ENCODE measurements at regions not wholly inside any gene's neighbourhood (a gene's known extent, or its start where the extent isn't known, plus 50 kb on each side); places are given as distances from the start of the nearest gene placed in this dataset.
A peak's percentile ranks its signal among the peaks of the same experiment; 100 is the strongest.
"Not testable (repeated sequence)": the region's sequence is repeated elsewhere in the genome, so short reads cannot be mapped to it uniquely, and the experiment has no call there.

GRCh38 chr15:26259581-26259980, 396.5 kb upstream of the ATP10A start:
- H3K27me3 ChIP-seq (ENCODE audit: control insufficient read depth, insufficient read depth, low read length): no peaks in the 10 kb centered on the region
- no peaks in the 10 kb centered on the region for H3K36me3 ChIP-seq (ENCODE audit: control insufficient read depth, low read depth, low read length)
- H3K4me1 ChIP-seq (ENCODE audit: control insufficient read depth, low read depth, low read length): no peaks in the 10 kb centered on the region
- no peak overlapping the region for H3K4me3 ChIP-seq (ENCODE audit: low read length)
- no peak overlapping the region for H3K9ac ChIP-seq (ENCODE audit: low read length)
- H3K27ac ChIP-seq (ENCODE audit: low read length): no peak overlapping the region
- no peaks in the 10 kb centered on the region for H3K9me3 ChIP-seq (ENCODE audit: control insufficient read depth, low read depth, low read length)

- not testable (repeated sequence) for H3K4me3 ChIP-seq (ENCODE audit: low read length); H3K27ac ChIP-seq (ENCODE audit: low read length)
Measured at GRCh38 chr15:26244782-26245181, 381.7 kb upstream of the ATP10A start.

DNA sequence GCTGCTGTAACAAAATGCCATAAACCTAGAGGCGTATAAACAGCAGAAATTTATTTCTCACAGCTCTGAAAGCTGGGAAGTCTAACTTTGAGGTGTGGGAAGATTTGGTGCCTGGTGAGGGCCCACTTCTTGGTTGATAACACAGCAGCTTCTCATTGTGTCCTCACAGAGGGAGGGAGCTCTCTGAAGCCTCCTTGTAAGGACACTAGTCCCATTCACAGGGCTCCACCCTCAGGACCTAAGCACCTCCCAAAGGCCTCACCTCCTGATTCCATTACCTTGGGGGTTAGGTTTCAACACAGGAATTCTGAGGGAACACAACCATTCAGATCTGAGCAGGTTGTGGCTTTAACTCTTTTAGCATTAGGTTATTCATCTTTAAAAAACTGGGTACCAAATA, 380.3 kb upstream of the ATP10A start:
- H3K9ac ChIP-seq (ENCODE audit: low read length): peak overlapping the region; percentile 68
- H3K4me3 ChIP-seq (ENCODE audit: low read length): no peak overlapping the region
- no peaks in the 10 kb centered on the region for H3K9me3 ChIP-seq (ENCODE audit: control insufficient read depth, low read depth, low read length)
- no peaks in the 10 kb centered on the region for H3K36me3 ChIP-seq (ENCODE audit: control insufficient read depth, low read depth, low read length)
- H3K27me3 ChIP-seq (ENCODE audit: control insufficient read depth, insufficient read depth, low read length): no peaks in the 10 kb centered on the region
- peak overlapping the region; percentile 86 for H3K27ac ChIP-seq (ENCODE audit: low read length)
- H3K4me1 ChIP-seq (ENCODE audit: control insufficient read depth, low read depth, low read length): peaks cover 17% of the 10 kb centered on the region

More at GRCh38 chr15:26244782-26245181, 381.7 kb upstream of the ATP10A start:
- H3K4me1 ChIP-seq (ENCODE audit: control insufficient read depth, low read depth, low read length): peaks cover 17% of the 10 kb centered on the region
- H3K9me3 ChIP-seq (ENCODE audit: control insufficient read depth, low read depth, low read length); H3K9ac ChIP-seq (ENCODE audit: low read length); H3K27me3 ChIP-seq (ENCODE audit: control insufficient read depth, insufficient read depth, low read length); H3K36me3 ChIP-seq (ENCODE audit: control insufficient read depth, low read depth, low read length): not testable (repeated sequence)

DNA sequence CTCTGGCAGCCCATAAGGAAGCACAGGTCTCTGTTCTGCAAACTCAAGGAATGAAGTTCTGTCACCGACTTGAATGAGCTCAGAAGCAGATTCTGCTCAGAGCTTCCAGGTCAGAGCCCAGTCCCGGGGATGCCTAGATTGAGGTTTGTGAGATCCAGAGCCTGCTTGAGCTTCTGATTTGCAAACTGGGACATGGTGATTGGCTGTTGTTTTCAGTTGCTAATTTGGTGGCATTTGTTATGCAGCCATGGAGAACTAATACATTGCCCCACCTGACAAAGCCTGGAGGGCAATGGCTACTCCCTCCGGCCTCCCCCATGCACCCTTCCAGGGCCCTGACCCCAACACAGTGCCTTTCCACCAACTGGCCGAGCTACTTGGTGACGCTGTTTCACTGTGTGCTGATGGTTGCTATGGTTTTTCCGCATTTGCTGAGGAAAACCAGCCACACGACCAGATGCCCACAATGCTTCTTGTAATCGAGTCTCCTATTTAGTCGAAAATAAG, 379.5 kb upstream of the ATP10A start:
- Histone ChIP-seq H3K9ac (ENCODE audit: low read length) (peak overlapping the region; percentile 68), H3K36me3 (ENCODE audit: control insufficient read depth, low read depth, low read length) (no peaks in the 10 kb centered on the region), H3K27me3 (ENCODE audit: control insufficient read depth, insufficient read depth, low read length) (no peaks in the 10 kb centered on the region), H3K9me3 (ENCODE audit: control insufficient read depth, low read depth, low read length) (no peaks in the 10 kb centered on the region), H3K4me1 (ENCODE audit: control insufficient read depth, low read depth, low read length) (peaks cover 17% of the 10 kb centered on the region), H3K4me3 (ENCODE audit: low read length) (no peak overlapping the region), H3K27ac (ENCODE audit: low read length) (peak overlapping the region; percentile 86)

- peaks cover 45% of the 10 kb centered on the region for H3K4me1 ChIP-seq (ENCODE audit: control insufficient read depth, low read depth, low read length)
- H3K36me3 ChIP-seq (ENCODE audit: control insufficient read depth, low read depth, low read length): no peaks in the 10 kb centered on the region
- H3K27ac ChIP-seq (ENCODE audit: low read length): peak overlapping the region; percentile 68
- H3K27me3 ChIP-seq (ENCODE audit: control insufficient read depth, insufficient read depth, low read length): no peaks in the 10 kb centered on the region
- H3K9ac ChIP-seq (ENCODE audit: low read length): peak overlapping the region; percentile 46
- peak overlapping the region; percentile 43 for H3K4me3 ChIP-seq (ENCODE audit: low read length)
- H3K9me3 ChIP-seq (ENCODE audit: control insufficient read depth, low read depth, low read length): no peaks in the 10 kb centered on the region
Measured at GRCh38 chr15:26235864-26236263, 372.7 kb upstream of the ATP10A start.

DNA sequence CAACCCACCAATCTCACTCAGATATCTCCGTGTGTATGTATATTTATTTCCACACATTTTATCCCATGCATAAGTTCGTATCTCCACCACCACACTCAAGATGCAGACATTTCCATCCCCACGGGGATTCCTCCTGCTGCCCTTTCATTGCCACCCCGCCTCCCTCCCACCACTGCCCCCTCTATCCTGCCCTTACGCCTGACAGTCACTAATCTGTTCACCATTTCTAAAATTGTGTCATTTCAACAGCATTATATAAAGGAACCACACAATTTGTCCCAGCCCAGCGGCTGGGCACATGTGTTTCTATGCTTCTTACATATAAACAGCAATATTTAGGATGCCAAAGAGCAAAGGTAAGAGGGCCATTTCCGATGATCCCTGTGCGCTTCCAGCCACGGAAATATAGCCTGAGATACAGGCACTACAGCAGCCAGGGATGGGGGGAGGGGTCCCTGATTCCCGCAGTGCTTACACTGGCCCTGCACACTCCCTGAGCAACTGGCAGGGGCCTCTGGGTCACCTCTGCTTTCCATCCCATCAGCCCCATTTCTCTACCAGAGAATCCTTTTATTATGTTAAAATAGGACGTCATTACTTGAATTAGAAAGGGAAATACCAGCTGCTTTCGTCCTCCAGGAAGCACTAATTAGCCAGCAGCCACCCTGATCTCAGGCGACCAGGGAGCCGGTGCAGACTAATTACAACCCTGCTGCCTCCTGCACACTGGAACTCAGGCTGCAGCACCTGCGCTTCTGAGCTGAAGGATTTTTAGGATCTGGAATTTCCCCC, 372.0 kb upstream of the ATP10A start:
- Histone ChIP-seq H3K27ac (ENCODE audit: low read length) (peak overlapping the region; percentile 68), H3K4me3 (ENCODE audit: low read length) (peak overlapping the region; percentile 43), H3K27me3 (ENCODE audit: control insufficient read depth, insufficient read depth, low read length) (no peaks in the 10 kb centered on the region), H3K4me1 (ENCODE audit: control insufficient read depth, low read depth, low read length) (peaks cover 52% of the 10 kb centered on the region), H3K9ac (ENCODE audit: low read length) (peak overlapping the region; percentile 46), H3K36me3 (ENCODE audit: control insufficient read depth, low read depth, low read length) (no peaks in the 10 kb centered on the region), H3K9me3 (ENCODE audit: control insufficient read depth, low read depth, low read length) (no peaks in the 10 kb centered on the region)

- H3K9ac ChIP-seq (ENCODE audit: low read length): no peak overlapping the region
- H3K36me3 ChIP-seq (ENCODE audit: control insufficient read depth, low read depth, low read length): no peaks in the 10 kb centered on the region
- H3K9me3 ChIP-seq (ENCODE audit: control insufficient read depth, low read depth, low read length): no peaks in the 10 kb centered on the region
- no peak overlapping the region for H3K27ac ChIP-seq (ENCODE audit: low read length)
- H3K27me3 ChIP-seq (ENCODE audit: control insufficient read depth, insufficient read depth, low read length): no peaks in the 10 kb centered on the region
- peaks cover 58% of the 10 kb centered on the region for H3K4me1 ChIP-seq (ENCODE audit: control insufficient read depth, low read depth, low read length)
- H3K4me3 ChIP-seq (ENCODE audit: low read length): no peak overlapping the region
Measured at GRCh38 chr15:26232691-26233090, 369.6 kb upstream of the ATP10A start.

GRCh38 chr15:26231096-26231495, 368.0 kb upstream of the ATP10A start:
- H3K27me3 ChIP-seq (ENCODE audit: control insufficient read depth, insufficient read depth, low read length): no peaks in the 10 kb centered on the region
- H3K4me1 ChIP-seq (ENCODE audit: control insufficient read depth, low read depth, low read length): peaks cover 54% of the 10 kb centered on the region
- no peak overlapping the region for H3K4me3 ChIP-seq (ENCODE audit: low read length)
- H3K27ac ChIP-seq (ENCODE audit: low read length): no peak overlapping the region
- H3K9ac ChIP-seq (ENCODE audit: low read length): no peak overlapping the region
- no peaks in the 10 kb centered on the region for H3K36me3 ChIP-seq (ENCODE audit: control insufficient read depth, low read depth, low read length)
- no peaks in the 10 kb centered on the region for H3K9me3 ChIP-seq (ENCODE audit: control insufficient read depth, low read depth, low read length)

GRCh38 chr15:26224266-26224665, 361.1 kb upstream of the ATP10A start:
- no peaks in the 10 kb centered on the region for H3K36me3 ChIP-seq (ENCODE audit: control insufficient read depth, low read depth, low read length)
- no peaks in the 10 kb centered on the region for H3K9me3 ChIP-seq (ENCODE audit: control insufficient read depth, low read depth, low read length)
- no peaks in the 10 kb centered on the region for H3K27me3 ChIP-seq (ENCODE audit: control insufficient read depth, insufficient read depth, low read length)
- peaks cover 11% of the 10 kb centered on the region for H3K4me1 ChIP-seq (ENCODE audit: control insufficient read depth, low read depth, low read length)
- no peak overlapping the region for H3K4me3 ChIP-seq (ENCODE audit: low read length)
- H3K27ac ChIP-seq (ENCODE audit: low read length): no peak overlapping the region
- no peak overlapping the region for H3K9ac ChIP-seq (ENCODE audit: low read length)

DNA sequence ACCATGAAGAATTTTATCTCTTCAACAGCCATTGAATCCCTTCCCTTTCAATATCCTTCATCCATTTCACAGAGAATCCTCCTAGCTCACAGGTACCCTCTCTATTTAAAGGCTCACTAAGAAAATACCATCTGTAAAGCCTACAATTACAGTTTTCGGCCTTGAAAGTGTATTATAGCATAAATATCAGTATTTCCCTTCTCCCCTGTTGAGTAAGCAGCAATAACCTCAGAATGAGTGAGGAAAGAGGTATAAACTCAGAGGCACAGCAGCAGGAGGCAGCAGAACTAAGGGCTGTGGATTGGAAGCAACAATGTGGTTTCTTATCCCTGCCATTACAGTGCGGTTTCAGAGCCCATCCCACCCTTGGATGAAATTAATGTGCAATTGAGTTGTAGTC, 360.6 kb upstream of the ATP10A start:
- Histone ChIP-seq H3K9me3 (ENCODE audit: control insufficient read depth, low read depth, low read length) (no peaks in the 10 kb centered on the region), H3K36me3 (ENCODE audit: control insufficient read depth, low read depth, low read length) (no peaks in the 10 kb centered on the region), H3K27ac (ENCODE audit: low read length) (no peak overlapping the region)

GRCh38 chr15:26222781-26223180, 359.7 kb upstream of the ATP10A start:
- Histone ChIP-seq H3K27me3 (ENCODE audit: control insufficient read depth, insufficient read depth, low read length) (no peaks in the 10 kb centered on the region), H3K27ac (ENCODE audit: low read length) (no peak overlapping the region), H3K4me3 (ENCODE audit: low read length) (no peak overlapping the region), H3K36me3 (ENCODE audit: control insufficient read depth, low read depth, low read length) (no peaks in the 10 kb centered on the region), H3K9ac (ENCODE audit: low read length) (no peak overlapping the region), H3K9me3 (ENCODE audit: control insufficient read depth, low read depth, low read length) (no peaks in the 10 kb centered on the region), H3K4me1 (ENCODE audit: control insufficient read depth, low read depth, low read length) (peaks cover 6% of the 10 kb centered on the region)

More for the DNA sequence above, 360.6 kb upstream of the ATP10A start:
- peaks cover 11% of the 10 kb centered on the region for H3K4me1 ChIP-seq (ENCODE audit: control insufficient read depth, low read depth, low read length)
- H3K27me3 ChIP-seq (ENCODE audit: control insufficient read depth, insufficient read depth, low read length): no peaks in the 10 kb centered on the region
- no peak overlapping the region for H3K9ac ChIP-seq (ENCODE audit: low read length)
- no peak overlapping the region for H3K4me3 ChIP-seq (ENCODE audit: low read length)

GRCh38 chr15:26217043-26217442, 353.9 kb upstream of the ATP10A start:
- not testable (repeated sequence) for H3K9me3 ChIP-seq (ENCODE audit: control insufficient read depth, low read depth, low read length); H3K9ac ChIP-seq (ENCODE audit: low read length); H3K27me3 ChIP-seq (ENCODE audit: control insufficient read depth, insufficient read depth, low read length); H3K27ac ChIP-seq (ENCODE audit: low read length); H3K36me3 ChIP-seq (ENCODE audit: control insufficient read depth, low read depth, low read length); H3K4me1 ChIP-seq (ENCODE audit: control insufficient read depth, low read depth, low read length); H3K4me3 ChIP-seq (ENCODE audit: low read length)
